ENCODE measurements at regions not wholly inside any gene's neighbourhood (a gene's known extent, or its start where the extent isn't known, plus 50 kb on each side); places are given as distances from the start of the nearest gene placed in this dataset.

DNA sequence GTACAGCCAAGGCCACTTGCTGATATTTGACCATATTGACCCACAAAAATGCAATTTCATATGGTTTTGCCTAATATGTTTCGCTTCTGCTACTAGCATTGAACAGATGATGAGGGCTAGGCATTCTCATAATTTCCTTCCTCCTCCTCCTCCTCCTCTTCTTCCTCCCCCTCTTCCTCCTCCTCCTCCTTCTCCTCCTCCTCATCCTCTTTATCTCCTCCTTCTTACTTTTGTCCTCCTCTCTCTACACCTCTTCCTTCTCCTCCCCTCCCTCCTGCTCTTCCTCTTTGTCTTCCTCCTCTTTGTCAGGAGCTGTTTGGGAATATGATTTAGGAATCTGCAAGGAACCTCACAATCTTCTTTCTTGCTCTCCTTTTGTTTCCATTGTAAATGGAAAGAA, 133.9 kb upstream of the CELF2 start:
- intact Hi-C loops (cut with DNase I), result no loop called here
- Histone ChIP-seq H3K4me3 (no peak overlapping the region), H3K27ac (no peak overlapping the region), H3K27me3 (ENCODE audit: low read depth) (no peaks in the 10 kb centered on the region), H3K36me3 (no peaks in the 10 kb centered on the region), H3K4me1 (no peaks in the 10 kb centered on the region), H3K9me3 (peaks cover 7% of the 10 kb centered on the region)
- ATAC-seq (no peak), DNase-seq (no peak)
- TF ChIP-seq, protein P1, sequence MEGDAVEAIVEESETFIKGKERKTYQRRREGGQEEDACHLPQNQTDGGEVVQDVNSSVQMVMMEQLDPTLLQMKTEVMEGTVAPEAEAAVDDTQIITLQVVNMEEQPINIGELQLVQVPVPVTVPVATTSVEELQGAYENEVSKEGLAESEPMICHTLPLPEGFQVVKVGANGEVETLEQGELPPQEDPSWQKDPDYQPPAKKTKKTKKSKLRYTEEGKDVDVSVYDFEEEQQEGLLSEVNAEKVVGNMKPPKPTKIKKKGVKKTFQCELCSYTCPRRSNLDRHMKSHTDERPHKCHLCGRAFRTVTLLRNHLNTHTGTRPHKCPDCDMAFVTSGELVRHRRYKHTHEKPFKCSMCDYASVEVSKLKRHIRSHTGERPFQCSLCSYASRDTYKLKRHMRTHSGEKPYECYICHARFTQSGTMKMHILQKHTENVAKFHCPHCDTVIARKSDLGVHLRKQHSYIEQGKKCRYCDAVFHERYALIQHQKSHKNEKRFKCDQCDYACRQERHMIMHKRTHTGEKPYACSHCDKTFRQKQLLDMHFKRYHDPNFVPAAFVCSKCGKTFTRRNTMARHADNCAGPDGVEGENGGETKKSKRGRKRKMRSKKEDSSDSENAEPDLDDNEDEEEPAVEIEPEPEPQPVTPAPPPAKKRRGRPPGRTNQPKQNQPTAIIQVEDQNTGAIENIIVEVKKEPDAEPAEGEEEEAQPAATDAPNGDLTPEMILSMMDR (IDR thresholded peaks at IDR 0.05), result no peak

DNA sequence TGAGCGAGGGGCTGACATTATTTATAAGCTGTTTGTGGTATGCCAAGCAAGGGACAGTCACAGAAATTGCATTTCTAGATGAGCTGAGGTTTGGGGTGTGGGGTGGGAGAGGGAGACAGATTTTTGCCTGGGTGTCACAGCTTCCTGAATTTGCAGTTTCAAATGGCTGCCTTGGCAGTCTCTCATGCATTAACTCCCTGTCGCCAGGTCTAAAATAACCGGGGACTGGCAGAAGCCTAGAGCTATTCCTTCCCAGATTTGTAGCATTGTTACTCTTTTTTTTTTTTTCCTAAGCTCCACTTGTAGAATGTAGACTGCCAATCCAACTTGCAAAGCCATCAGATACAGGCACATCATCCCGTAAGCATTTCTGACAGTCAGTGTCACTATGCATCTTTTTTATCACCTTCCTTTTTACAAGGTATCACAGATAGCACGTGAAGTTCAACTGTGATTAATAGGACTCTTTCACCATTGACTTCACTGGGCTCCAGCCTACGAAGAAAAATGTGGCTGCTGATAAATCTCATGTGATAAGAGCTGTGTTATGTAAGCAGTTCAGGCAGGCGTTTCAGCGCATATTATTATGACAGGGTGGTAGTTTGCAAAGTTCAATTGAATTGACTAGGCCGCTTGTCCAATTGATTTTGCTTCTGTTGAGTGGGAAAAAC, 130.7 kb upstream of the CELF2 start:
- H3K27ac ChIP-seq, result no peak overlapping the region
- intact Hi-C loops (cut with DNase I), result no loop called here

DNA sequence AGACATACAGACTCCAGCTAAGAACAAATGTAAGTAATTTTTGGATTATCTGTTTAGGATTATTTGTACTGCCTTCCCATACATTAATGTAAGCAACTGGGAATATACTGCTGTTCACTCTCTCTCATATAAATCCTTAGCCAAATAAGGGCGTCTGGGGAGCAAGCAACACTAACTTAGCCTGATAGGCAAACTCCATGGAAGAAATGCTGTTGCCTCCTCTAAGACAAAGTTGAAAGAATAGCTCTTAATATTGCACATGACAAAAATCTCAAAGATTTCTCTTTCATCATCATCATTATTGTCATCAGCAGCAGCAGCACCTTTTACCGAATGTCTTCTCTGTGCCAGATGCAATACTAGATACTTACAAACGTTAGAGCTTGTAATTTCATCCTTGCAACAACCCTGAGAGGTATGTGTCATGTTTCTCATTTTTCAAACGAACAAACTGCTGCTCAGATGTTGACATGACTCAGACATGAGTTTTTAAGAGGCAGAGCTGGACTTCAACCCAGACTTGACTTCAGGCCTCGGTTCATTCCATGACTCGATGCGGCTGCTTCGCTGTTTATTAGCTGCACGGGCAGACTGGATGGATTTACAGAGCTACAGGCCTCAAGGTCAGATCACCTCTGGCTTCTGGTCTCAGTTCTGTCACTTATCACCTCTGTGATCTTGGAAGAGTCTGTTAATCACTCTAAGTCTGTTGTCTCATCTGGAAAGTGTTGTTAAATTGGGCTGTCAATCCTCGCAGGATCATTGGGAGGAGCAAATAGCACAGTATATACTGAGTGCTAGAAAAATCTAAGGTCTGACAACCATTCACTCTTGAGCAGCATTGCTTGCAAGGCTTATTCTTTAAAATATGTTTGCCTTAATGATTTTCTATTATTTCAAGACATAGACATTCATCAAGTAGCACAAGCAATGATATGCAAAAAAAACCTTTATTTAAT, 126.3 kb upstream of the CELF2 start:
- intact Hi-C loops (cut with DNase I), result no loop called here
- ATAC-seq (peak; percentile 23 to 30), DNase-seq (no peak)
- Histone ChIP-seq H3K9me3 (no peaks in the 10 kb centered on the region), H3K4me1 (no peaks in the 10 kb centered on the region), H3K27me3 (ENCODE audit: low read depth) (no peaks in the 10 kb centered on the region), H3K4me3 (no peak overlapping the region), H3K36me3 (no peaks in the 10 kb centered on the region), H3K27ac (no peak overlapping the region)
- TF ChIP-seq, protein P1 (IDR thresholded peaks at IDR 0.05), result no peak

More for the DNA sequence above, 130.7 kb upstream of the CELF2 start:
- Histone ChIP-seq H3K4me3 (no peak overlapping the region), H3K36me3 (no peaks in the 10 kb centered on the region), H3K27me3 (ENCODE audit: low read depth) (no peaks in the 10 kb centered on the region), H3K4me1 (no peaks in the 10 kb centered on the region), H3K9me3 (peaks cover 7% of the 10 kb centered on the region)
- DNase-seq (no peak), ATAC-seq (peak in 1 of 2 donors; percentile 53)
- TF ChIP-seq, protein P1 (IDR thresholded peaks at IDR 0.05), result no peak

DNA sequence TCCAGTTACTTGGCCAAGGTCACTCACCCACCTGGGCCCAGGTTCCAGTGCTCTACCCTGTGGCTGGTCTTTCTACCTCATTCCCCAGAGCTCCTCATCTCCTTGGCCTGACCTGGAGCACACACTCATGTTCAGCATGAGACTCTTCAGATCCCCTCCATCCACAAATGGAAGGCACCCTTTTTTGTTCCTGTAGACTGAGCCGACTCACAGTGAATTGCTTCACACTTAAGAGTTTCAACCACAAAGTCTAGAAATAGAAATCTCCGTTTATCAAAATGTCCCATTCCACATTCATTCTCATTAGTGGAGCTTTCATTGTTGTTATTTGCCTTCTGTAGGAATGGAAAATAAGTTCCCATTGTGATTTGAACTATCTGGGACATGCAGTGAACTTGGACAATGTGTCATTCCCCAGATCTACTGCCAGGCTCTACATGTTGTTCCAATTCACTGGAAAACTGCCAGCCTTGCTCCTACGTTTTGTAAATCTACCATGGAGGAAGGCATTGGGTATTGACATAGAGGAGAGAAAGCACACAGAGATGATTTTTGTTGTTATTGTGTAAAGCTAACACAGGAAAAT, 125.3 kb upstream of the CELF2 start:
- intact Hi-C loops (cut with DNase I), result no loop called here
- Histone ChIP-seq H3K27ac (no peak overlapping the region), H3K9me3 (no peaks in the 10 kb centered on the region), H3K36me3 (no peaks in the 10 kb centered on the region), H3K4me1 (no peaks in the 10 kb centered on the region), H3K4me3 (no peak overlapping the region), H3K27me3 (ENCODE audit: low read depth) (no peaks in the 10 kb centered on the region)
- DNase-seq, result no peak
- TF ChIP-seq, protein P1 (IDR thresholded peaks at IDR 0.05), result no peak
- ATAC-seq, result peak in 1 of 2 donors; percentile 32

DNA sequence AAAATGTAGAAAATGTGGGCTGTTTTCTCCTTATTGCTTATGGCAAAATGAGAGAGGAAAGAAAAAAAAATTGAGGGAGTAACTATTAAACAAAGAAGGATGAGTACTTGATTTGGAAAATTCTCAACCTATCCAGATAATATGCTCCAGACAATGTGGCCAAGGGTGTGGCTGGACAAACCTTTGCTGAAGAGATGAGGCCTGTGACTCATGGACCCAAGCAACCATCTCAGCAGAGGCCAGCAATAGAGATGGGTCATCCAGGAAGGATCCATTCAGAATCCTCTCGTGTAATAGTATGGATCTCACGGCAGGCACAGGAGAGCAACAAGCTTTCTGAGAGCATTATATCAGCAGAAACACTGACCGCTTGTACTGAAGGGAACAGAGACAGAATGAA, 120.3 kb upstream of the CELF2 start:
- TF ChIP-seq, protein P1 (IDR thresholded peaks at IDR 0.05), result no peak
- Histone ChIP-seq H3K27ac (no peak overlapping the region), H3K36me3 (no peaks in the 10 kb centered on the region), H3K4me3 (no peak overlapping the region), H3K9me3 (no peaks in the 10 kb centered on the region), H3K27me3 (ENCODE audit: low read depth) (no peaks in the 10 kb centered on the region), H3K4me1 (no peaks in the 10 kb centered on the region)
- DNase-seq, result no peak
- intact Hi-C loops (cut with DNase I), result no loop called here
- ATAC-seq, result no peak
